ENCODE measurements at regions not wholly inside any gene's neighbourhood (a gene's known extent, or its start where the extent isn't known, plus 50 kb on each side); places are given as distances from the start of the nearest gene placed in this dataset.
A peak's percentile ranks its signal among the peaks of the same experiment; 100 is the strongest.

GRCh38 chr18:2087877-2088673, 483.2 kb downstream of the METTL4 start:
- no peak for DNase-seq

GRCh38 chr18:2089396-2089795, 481.9 kb downstream of the METTL4 start:
- no peak for DNase-seq

GRCh38 chr18:2091937-2092336, 479.4 kb downstream of the METTL4 start:
- no peak for DNase-seq

- no peak for DNase-seq
Measured at GRCh38 chr18:2096551-2096950, 474.8 kb downstream of the METTL4 start.

DNA sequence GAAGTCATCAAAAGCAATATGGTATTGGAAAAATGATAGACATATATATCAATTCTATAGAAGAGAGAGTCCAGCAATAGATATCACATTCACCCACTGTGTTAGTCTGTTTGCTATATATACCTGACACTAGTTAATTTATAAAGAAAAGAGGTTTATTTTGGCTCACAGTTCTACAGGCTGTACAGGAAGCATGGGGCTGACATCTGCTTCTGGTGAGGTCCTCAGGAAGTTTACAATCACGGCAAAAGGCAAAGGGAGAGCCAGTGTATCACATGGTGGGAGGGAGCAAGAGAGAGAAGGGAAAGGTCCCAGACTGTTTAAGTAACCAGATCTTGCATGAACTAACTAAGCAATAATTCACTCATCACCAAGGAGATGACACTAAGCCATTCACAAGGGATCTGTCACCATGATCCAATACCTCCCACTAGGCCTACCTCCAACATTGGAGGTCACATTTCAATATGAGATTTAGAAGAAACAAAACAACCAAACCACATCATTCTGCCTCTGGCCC, 470.6 kb downstream of the METTL4 start:
- no peak for DNase-seq

- no peak for DNase-seq
Measured at GRCh38 chr18:2102022-2102421, 469.3 kb downstream of the METTL4 start.

- DNase-seq: no peak
Measured at GRCh38 chr18:2103299-2103698, 468.0 kb downstream of the METTL4 start.

DNA sequence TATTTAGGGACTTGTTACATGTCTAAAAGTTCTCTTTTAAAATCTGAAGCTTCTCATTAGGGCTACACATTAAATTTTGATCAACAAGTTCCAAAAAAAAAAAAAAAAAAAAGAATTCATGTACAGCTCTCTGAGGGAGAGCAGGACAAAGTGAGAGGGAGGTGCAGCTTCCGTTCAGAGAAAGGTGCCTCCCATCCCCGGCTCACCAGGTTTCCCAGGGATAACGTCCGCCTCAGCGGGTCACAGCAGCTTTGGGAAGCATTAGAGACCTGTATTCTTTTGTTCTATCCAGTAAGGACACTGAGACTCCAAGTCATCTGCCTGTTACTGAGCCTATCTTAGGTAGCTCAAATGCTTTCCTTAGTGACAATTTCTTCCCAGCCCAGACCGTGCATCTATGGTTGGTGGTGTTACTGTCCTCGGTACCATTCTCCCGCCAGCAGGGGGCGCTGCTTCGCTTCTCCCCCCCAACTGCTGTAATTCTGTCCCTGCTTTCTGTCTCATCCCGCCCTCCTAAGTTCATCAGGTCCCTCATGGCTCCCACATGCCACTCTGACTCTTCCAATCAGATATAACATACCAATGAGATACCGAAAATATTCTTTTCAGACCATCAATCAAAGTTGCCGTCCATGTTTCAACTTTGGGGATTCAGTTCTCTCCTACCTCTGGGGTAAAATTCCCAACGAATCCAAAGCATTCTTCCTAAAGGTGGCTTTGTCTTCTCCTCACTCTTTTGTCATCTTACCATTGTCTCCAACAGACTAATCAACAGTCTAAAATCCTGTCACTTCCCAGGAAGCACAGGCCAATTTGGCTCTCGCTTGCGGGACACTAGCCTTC, 466.5 kb downstream of the METTL4 start:
- peak; percentile 23 for DNase-seq

- DNase-seq: no peak
Measured at GRCh38 chr18:2108591-2108990, 462.7 kb downstream of the METTL4 start.

- no peak for DNase-seq
Measured at GRCh38 chr18:2111456-2111855, 459.8 kb downstream of the METTL4 start.

GRCh38 chr18:2112435-2113045, 458.8 kb downstream of the METTL4 start:
- DNase-seq: no peak

- DNase-seq: no peak
Measured at GRCh38 chr18:2114289-2114688, 457.0 kb downstream of the METTL4 start.

DNA sequence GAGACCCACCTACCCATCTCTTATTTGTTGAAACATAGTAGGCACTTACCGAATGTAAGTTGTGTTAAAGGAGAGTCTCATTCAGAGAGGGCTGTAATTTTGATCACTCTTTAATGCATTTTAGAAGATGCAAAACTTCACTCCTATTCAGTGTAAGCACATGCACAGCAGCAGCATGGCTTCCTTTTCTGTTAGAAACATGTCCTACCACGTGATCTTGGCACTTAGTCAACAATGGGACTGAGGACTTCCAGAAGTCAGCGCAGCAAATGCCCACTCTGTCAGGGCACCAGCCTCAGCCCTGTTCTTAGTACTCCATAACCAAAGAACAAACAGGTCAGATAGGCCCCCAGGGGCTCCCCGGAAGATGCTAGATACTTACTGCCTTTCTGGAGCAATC, 456.5 kb downstream of the METTL4 start:
- no peak for DNase-seq

GRCh38 chr18:2121224-2121623, 450.1 kb downstream of the METTL4 start:
- no peak for DNase-seq

DNA sequence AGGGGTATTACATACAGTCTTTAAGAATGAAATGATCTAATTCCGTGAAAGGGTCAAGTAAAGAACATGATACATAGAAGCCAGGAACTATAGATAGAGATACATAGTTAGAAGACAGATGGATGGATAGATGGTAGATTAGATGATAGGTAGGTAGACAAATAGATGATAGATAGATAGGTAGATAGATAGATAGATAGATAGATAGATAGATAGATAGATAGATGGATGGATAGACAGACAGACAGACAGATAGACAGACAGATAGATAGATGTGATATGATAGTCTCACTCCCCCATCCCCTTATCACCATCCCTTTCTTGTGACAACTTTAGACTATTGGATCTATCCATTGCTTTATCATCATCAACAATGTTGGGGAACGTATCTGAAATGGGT, 448.2 kb downstream of the METTL4 start:
- DNase-seq: no peak

DNA sequence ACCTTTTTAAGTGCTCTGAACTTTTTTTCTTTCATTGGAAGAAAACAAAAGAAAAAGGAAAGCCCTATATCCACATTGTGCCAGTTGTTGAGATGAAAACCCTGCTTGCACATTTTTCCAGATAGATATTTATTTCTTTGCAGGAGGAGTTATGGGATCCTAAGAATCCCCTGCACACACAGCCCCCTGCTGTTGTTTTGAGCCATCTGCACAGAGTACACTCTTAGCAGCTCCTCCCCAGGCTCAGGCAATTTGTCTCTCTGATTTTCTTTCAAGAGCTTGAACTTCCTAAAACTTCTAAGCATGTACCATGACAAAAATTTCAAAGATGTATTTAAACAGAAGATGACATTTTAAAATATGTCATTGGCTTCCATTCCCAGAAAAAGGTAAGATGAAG, 436.9 kb downstream of the METTL4 start:
- DNase-seq: no peak

DNA sequence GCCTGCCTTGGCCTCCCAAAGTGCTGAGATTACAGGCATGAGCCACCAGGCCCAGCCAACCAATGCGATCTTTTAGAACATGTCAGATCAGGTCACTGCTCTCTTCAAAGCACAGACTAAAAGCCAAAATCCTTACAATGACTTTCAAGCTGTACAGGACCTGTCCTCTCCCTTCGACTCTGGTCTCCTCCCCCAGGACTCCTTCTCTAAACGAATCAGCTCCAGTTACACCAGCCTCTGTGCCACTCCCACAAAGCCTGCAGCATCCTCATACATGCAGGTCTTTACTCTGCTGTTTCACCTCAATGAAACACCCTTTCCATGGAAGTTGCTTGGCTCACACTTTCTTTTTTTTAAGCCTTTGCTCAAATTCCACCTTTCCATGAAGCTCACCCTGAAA, 436.0 kb downstream of the METTL4 start:
- no peak for DNase-seq

DNA sequence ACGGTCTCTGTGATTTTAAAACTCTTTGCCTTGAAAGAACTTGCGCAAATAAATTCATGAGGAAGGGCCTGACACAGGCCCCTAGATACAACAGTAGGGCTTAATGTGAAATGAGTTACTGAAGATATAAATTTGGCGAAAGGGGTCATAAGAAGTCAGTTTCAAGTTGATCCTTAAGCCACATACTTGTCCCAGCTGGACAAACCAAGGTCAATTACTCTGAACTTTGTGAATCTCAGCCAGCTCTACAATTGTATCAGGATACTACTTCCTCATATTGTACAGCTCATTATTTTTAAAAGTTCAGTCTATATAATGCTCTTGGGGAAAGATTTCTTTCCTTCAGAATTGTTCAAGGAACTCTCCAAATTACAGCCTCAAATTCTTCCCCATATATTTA, 432.8 kb downstream of the METTL4 start:
- DNase-seq: no peak

- no peak for DNase-seq
Measured at GRCh38 chr18:2139691-2140090, 431.6 kb downstream of the METTL4 start.

DNA sequence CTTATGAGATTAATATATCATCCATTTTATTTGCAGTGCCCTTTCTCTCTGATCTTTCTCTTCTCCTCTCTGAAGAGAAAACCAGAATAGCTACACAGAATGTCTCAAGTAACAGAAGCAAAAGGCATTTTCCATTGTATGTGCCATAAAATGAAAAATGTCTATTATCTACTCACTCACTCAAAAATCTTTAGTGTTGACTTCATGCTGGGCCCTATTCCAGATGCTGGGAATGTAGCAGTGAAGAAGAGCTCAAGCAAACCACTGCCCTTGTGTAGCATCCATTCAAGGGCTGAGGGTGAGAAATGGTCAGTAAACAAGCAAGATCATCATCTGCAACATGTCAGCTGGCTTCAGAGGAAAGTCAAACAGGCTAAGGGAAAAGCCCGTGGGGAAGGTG, 427.7 kb downstream of the METTL4 start:
- no peak for DNase-seq

GRCh38 chr18:2144811-2145210, 426.5 kb downstream of the METTL4 start:
- no peak for DNase-seq

DNA sequence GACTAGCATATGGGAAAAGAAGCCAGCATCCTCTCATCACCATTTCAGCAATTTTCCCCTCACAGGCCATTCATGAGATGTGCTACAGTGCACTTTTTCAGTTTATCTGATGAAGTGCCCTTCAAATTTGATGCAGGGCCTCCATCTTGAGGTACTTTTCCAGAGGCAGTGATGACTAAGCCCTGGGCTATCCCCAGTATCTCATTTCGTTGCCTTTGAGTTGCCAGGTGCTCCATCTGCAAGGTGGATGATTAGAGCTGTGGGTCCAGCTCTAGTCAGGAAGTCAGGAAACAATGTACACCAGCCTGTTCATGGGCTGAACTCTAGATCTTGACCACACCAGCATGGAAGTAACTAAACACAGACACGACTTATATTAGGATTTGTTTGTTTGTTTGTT, 425.2 kb downstream of the METTL4 start:
- no peak for DNase-seq

- no peak for DNase-seq
Measured at GRCh38 chr18:2146754-2147153, 424.6 kb downstream of the METTL4 start.
